ENCODE measurements at regions not wholly inside any gene's neighbourhood (a gene's known extent, or its start where the extent isn't known, plus 50 kb on each side); places are given as distances from the start of the nearest gene placed in this dataset.
A peak's percentile ranks its signal among the peaks of the same experiment; 100 is the strongest.

DNA sequence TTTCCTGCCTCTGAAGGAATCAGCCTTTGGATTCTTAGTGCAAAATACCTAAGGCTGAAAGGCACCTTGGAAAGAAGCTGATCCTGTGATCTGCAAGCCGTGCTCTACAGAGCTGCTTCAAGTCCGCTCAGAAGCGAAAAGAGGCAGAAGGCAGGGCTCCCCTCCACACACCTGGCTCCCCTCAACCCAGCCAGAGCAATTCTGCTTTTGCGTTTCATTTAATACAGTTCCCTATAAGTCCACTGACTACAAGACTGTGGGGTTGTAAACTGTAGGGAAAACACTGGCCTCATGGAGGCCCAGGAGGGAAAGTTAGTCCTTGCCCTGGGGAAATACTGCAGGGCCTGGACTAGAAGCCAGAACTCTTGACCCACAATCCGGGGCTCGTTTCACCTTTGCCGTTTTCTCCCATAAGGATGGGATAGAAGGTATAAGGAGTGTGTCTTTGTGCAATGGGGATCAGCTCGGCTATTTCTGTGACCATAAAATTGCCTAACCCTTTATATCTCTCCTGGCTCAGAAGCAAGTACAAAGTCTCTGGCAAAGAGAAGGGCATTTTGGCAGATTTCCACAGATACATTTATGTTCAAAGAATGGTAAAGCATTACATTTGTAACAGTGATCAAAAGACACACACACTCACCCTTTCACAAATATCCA lies 95.8 kb upstream of the TEX51 start:
- Histone ChIP-seq H3K4me2 (no peak overlapping the region), H2AFZ (0 out of 2 replicates have a peak overlapping the region, but pooled peaks have one; percentile 88), H3K4me1 (ENCODE audit: insufficient read depth) (peaks cover 10% of the 10 kb centered on the region; the same call in 1 of the 2 replicates), H3K9me2 (ENCODE audit: insufficient read depth) (0 out of 2 replicates have a peak, but pooled peaks cover 4% of the 10 kb centered on the region), H3K36me3 (ENCODE audit: insufficient read depth) (no peaks in the 10 kb centered on the region), H3K27me3 (ENCODE audit: insufficient read depth) (no peaks in the 10 kb centered on the region), H4K20me1 (replicated peaks; ENCODE audit: insufficient read depth) (no peaks in the 10 kb centered on the region), H3F3A (replicated peaks; ENCODE audit: low read depth) (no peaks in the 10 kb centered on the region), H3K27ac (ENCODE audit: low read depth) (no peak overlapping the region), H3K4me3 (no peak overlapping the region), H3K79me2 (replicated peaks; ENCODE audit: insufficient read depth) (no peaks in the 10 kb centered on the region)
- H3K27me3 Mint-ChIP-seq (ENCODE audit: insufficient read depth, low read depth, poor library complexity) = peaks cover 2% of the 10 kb centered on the region
- H3K9me3 Mint-ChIP-seq = no peaks in the 10 kb centered on the region
- no peaks in the 10 kb centered on the region for H3K36me3 Mint-ChIP-seq (ENCODE audit: low read depth)
- H3K27ac Mint-ChIP-seq = no peak overlapping the region
- H3K4me3 Mint-ChIP-seq = no peak overlapping the region
- ATAC-seq (peak; percentile 31; the same call in 2 of the 3 replicates), DNase-seq (ENCODE audit: low spot score) (peak; percentile 27)
- TF ChIP-seq ETS1 (IDR thresholded peaks at IDR 0.05) = no peak
- TF ChIP-seq CREB1 (CRISPR knock-in tag; IDR thresholded peaks at IDR 0.05; ENCODE audit: low read depth) = no peak
- TF ChIP-seq STAT1 (IDR thresholded peaks at IDR 0.05; ENCODE audit: unreplicated experiment) = no peak
- TF ChIP-seq POLR2AphosphoS5 (IDR thresholded peaks at IDR 0.05; ENCODE audit: low read depth) = no peak
- no peak for TF ChIP-seq EZH2phosphoT487 (IDR thresholded peaks at IDR 0.05; ENCODE audit: unreplicated experiment)
- TF ChIP-seq REST (IDR thresholded peaks at IDR 0.05; ENCODE audit: unreplicated experiment) = no peak
- TF ChIP-seq, protein P1, sequence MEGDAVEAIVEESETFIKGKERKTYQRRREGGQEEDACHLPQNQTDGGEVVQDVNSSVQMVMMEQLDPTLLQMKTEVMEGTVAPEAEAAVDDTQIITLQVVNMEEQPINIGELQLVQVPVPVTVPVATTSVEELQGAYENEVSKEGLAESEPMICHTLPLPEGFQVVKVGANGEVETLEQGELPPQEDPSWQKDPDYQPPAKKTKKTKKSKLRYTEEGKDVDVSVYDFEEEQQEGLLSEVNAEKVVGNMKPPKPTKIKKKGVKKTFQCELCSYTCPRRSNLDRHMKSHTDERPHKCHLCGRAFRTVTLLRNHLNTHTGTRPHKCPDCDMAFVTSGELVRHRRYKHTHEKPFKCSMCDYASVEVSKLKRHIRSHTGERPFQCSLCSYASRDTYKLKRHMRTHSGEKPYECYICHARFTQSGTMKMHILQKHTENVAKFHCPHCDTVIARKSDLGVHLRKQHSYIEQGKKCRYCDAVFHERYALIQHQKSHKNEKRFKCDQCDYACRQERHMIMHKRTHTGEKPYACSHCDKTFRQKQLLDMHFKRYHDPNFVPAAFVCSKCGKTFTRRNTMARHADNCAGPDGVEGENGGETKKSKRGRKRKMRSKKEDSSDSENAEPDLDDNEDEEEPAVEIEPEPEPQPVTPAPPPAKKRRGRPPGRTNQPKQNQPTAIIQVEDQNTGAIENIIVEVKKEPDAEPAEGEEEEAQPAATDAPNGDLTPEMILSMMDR (conservative IDR thresholded peaks at IDR 0.05; ENCODE audit: low read depth in 2 of 2) = no peak
- TF ChIP-seq EZH2 (IDR thresholded peaks at IDR 0.05; ENCODE audit: low read depth, unreplicated experiment) = no peak
- no peak for TF ChIP-seq JUNB (IDR thresholded peaks at IDR 0.05; ENCODE audit: unreplicated experiment)
- TF ChIP-seq ZNF114 (CRISPR knock-in tag; IDR thresholded peaks at IDR 0.05) = no peak
- no peak for TF ChIP-seq ZNF331 (CRISPR knock-in tag; IDR thresholded peaks at IDR 0.05; ENCODE audit: low read depth)
- TF ChIP-seq, protein P2, sequence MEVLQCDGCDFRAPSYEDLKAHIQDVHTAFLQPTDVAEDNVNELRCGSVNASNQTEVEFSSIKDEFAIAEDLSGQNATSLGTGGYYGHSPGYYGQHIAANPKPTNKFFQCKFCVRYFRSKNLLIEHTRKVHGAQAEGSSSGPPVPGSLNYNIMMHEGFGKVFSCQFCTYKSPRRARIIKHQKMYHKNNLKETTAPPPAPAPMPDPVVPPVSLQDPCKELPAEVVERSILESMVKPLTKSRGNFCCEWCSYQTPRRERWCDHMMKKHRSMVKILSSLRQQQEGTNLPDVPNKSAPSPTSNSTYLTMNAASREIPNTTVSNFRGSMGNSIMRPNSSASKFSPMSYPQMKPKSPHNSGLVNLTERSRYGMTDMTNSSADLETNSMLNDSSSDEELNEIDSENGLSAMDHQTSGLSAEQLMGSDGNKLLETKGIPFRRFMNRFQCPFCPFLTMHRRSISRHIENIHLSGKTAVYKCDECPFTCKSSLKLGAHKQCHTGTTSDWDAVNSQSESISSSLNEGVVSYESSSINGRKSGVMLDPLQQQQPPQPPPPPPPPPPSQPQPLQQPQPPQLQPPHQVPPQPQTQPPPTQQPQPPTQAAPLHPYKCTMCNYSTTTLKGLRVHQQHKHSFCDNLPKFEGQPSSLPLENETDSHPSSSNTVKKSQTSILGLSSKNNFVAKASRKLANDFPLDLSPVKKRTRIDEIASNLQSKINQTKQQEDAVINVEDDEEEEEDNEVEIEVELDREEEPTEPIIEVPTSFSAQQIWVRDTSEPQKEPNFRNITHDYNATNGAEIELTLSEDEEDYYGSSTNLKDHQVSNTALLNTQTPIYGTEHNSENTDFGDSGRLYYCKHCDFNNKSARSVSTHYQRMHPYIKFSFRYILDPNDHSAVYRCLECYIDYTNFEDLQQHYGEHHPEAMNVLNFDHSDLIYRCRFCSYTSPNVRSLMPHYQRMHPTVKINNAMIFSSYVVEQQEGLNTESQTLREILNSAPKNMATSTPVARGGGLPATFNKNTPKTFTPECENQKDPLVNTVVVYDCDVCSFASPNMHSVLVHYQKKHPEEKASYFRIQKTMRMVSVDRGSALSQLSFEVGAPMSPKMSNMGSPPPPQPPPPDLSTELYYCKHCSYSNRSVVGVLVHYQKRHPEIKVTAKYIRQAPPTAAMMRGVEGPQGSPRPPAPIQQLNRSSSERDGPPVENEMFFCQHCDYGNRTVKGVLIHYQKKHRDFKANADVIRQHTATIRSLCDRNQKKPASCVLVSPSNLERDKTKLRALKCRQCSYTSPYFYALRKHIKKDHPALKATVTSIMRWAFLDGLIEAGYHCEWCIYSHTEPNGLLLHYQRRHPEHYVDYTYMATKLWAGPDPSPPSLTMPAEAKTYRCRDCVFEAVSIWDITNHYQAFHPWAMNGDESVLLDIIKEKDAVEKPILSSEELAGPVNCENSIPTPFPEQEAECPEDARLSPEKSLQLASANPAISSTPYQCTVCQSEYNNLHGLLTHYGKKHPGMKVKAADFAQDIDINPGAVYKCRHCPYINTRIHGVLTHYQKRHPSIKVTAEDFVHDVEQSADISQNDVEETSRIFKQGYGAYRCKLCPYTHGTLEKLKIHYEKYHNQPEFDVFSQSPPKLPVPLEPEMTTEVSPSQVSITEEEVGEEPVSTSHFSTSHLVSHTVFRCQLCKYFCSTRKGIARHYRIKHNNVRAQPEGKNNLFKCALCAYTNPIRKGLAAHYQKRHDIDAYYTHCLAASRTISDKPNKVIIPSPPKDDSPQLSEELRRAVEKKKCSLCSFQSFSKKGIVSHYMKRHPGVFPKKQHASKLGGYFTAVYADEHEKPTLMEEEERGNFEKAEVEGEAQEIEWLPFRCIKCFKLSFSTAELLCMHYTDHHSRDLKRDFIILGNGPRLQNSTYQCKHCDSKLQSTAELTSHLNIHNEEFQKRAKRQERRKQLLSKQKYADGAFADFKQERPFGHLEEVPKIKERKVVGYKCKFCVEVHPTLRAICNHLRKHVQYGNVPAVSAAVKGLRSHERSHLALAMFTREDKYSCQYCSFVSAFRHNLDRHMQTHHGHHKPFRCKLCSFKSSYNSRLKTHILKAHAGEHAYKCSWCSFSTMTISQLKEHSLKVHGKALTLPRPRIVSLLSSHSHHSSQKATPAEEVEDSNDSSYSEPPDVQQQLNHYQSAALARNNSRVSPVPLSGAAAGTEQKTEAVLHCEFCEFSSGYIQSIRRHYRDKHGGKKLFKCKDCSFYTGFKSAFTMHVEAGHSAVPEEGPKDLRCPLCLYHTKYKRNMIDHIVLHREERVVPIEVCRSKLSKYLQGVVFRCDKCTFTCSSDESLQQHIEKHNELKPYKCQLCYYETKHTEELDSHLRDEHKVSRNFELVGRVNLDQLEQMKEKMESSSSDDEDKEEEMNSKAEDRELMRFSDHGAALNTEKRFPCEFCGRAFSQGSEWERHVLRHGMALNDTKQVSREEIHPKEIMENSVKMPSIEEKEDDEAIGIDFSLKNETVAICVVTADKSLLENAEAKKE (CRISPR knock-in tag; IDR thresholded peaks at IDR 0.05) = no peak
- no peak for TF ChIP-seq NANOG (IDR thresholded peaks at IDR 0.05; ENCODE audit: borderline replicate concordance)
- H3K4me1 Mint-ChIP-seq = peaks cover 7% of the 10 kb centered on the region; the same call in 2 of the 3 replicates
